ENCODE measurements at regions not wholly inside any gene's neighbourhood (a gene's known extent, or its start where the extent isn't known, plus 50 kb on each side); places are given as distances from the start of the nearest gene placed in this dataset.

DNA sequence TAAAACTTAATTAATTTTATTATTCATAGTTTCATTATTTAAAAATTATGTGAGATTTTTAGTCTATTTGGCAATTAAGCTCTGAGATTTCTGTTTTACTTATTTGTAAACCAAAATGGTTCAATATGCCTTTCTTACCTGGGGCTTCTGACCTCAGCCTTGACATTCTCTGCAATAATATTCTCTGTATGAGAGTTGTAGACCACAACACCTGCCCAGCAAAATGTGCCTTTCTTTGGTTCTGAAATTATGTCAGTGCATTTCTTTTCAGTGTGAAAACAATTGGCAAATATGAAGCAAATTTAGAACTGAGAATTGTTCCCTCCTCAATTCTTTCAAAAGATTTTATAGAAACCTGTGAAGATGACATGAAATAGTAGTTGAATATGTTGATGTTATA lies 426.4 kb upstream of the FZD8 start:
- H3K4me3 Mint-ChIP-seq: no peak overlapping the region
- Histone ChIP-seq H3K9me3 (no peaks in the 10 kb centered on the region), H3K36me3 (ENCODE audit: control insufficient read depth in 2 of 2, extremely low read depth in 1 of 2, insufficient read depth in 1 of 2, low read length in 1 of 2) (no peaks in the 10 kb centered on the region), H3K27me3 (replicated peaks in 1 of 2; ENCODE audit: control insufficient read depth in 2 of 2, extremely low read depth in 1 of 2, insufficient read depth in 2 of 2, low read length in 1 of 2) (no peaks in the 10 kb centered on the region), H3K27ac (ENCODE audit: low read length) (no peak overlapping the region), H3K4me3 (ENCODE audit: control insufficient read depth in 1 of 2, extremely low read depth in 1 of 2, low read length in 1 of 2) (no peak overlapping the region), H3K4me1 (ENCODE audit: control insufficient read depth in 1 of 2, extremely low read depth in 1 of 2, insufficient read depth in 2 of 2, low read length in 2 of 2) (no peaks in the 10 kb centered on the region)
- H3K27ac Mint-ChIP-seq: no peak overlapping the region
- no peaks in the 10 kb centered on the region for H3K36me3 Mint-ChIP-seq
- peaks cover 0 to 2% of the 10 kb centered on the region in 2 donors for H3K27me3 Mint-ChIP-seq
- no peak for DNase-seq
- H3K4me1 Mint-ChIP-seq: no peaks in the 10 kb centered on the region
- H3K9me3 Mint-ChIP-seq: peaks cover 0 to 3% (median 2%) of the 10 kb centered on the region in 3 donors
- CTCF ChIA-PET: no interaction called here
- ATAC-seq (replicated peaks in 1 of 4): no peak
- POLR2A ChIA-PET: no interaction called here

DNA sequence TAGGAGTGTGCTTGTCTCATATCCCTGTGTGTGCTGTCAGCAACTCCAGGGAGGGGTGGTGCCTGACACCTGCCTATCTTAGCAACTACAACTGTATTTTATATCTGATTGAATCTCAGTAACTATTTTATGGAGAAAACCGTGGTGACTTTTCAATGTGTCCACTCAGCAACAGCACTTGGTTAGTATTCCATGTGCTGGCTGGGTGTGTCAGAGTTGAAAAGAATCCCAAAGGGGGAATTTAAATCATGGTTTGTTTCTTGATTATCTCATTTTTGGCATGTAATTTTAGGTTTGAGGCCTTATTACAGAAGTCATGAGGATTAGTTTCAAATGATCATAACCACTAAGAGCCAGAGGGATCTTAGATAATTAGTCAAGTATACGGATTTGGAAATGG lies 425.7 kb upstream of the FZD8 start:
- Mint-ChIP-seq H3K4me1 (no peaks in the 10 kb centered on the region), H3K27me3 (peaks cover 0 to 2% of the 10 kb centered on the region in 2 donors), H3K27ac (no peak overlapping the region), H3K36me3 (no peaks in the 10 kb centered on the region), H3K9me3 (peaks cover 2 to 8% (median 3%) of the 10 kb centered on the region in 3 donors), H3K4me3 (no peak overlapping the region)
- Histone ChIP-seq H3K9me3 (no peaks in the 10 kb centered on the region), H3K4me3 (ENCODE audit: control insufficient read depth in 1 of 2, extremely low read depth in 1 of 2, low read length in 1 of 2) (no peak overlapping the region), H3K27ac (ENCODE audit: low read length) (no peak overlapping the region), H3K36me3 (ENCODE audit: control insufficient read depth in 2 of 2, extremely low read depth in 1 of 2, insufficient read depth in 1 of 2, low read length in 1 of 2) (no peaks in the 10 kb centered on the region), H3K27me3 (replicated peaks in 1 of 2; ENCODE audit: control insufficient read depth in 2 of 2, extremely low read depth in 1 of 2, insufficient read depth in 2 of 2, low read length in 1 of 2) (no peaks in the 10 kb centered on the region), H3K4me1 (ENCODE audit: control insufficient read depth in 1 of 2, extremely low read depth in 1 of 2, insufficient read depth in 2 of 2, low read length in 2 of 2) (no peaks in the 10 kb centered on the region)
- POLR2A ChIA-PET: no interaction called here
- DNase-seq (no peak), ATAC-seq (replicated peaks in 1 of 4) (no peak)
- WGBS (ENCODE audit: insufficient coverage): 63% methylated on average over 1 of the region's 2 CpGs
- CTCF ChIA-PET: no interaction called here

DNA sequence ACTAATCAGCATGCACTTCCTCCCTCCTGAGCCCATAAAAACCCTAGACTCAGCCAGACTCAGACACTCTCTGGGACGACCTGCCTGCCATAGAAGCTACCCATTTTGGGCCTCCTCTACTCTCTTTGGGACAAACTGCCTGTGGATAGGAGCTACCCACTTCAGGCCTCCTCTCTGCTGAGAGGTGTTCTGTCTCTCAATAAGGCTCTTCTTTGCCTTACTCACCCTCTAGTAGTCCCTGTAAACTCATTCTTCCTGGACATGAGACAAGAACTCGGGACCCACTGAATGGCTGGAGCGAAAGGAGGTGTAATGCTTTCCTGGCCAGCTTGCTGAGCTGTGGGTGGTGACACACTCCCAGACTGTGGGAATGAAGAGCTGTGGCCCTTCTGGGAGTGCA lies 424.8 kb upstream of the FZD8 start:
- H3K4me3 ChIP-seq (ENCODE audit: control insufficient read depth in 1 of 2, extremely low read depth in 1 of 2, low read length in 1 of 2): no peak overlapping the region
- CTCF ChIA-PET: no interaction called here
- H3K36me3 Mint-ChIP-seq: no peaks in the 10 kb centered on the region
- H3K27ac ChIP-seq (ENCODE audit: low read length): no peak overlapping the region
- H3K27ac Mint-ChIP-seq: no peak overlapping the region
- no peak overlapping the region for H3K4me3 Mint-ChIP-seq
- DNase-seq: no peak
- H3K27me3 Mint-ChIP-seq: peaks cover 0 to 2% of the 10 kb centered on the region in 2 donors
- H3K4me1 ChIP-seq (ENCODE audit: control insufficient read depth in 1 of 2, extremely low read depth in 1 of 2, insufficient read depth in 2 of 2, low read length in 2 of 2): no peaks in the 10 kb centered on the region
- WGBS (ENCODE audit: insufficient coverage): 95% methylated on average over 2 of the region's 3 CpGs
- no peaks in the 10 kb centered on the region for H3K36me3 ChIP-seq (ENCODE audit: control insufficient read depth in 2 of 2, extremely low read depth in 1 of 2, insufficient read depth in 1 of 2, low read length in 1 of 2)
- H3K4me1 Mint-ChIP-seq: no peaks in the 10 kb centered on the region
- POLR2A ChIA-PET: no interaction called here
- no peaks in the 10 kb centered on the region for H3K27me3 ChIP-seq (replicated peaks in 1 of 2; ENCODE audit: control insufficient read depth in 2 of 2, extremely low read depth in 1 of 2, insufficient read depth in 2 of 2, low read length in 1 of 2)
- peaks cover 2 to 9% (median 3%) of the 10 kb centered on the region in 3 donors for H3K9me3 Mint-ChIP-seq
- no peaks in the 10 kb centered on the region for H3K9me3 ChIP-seq
- no peak for ATAC-seq (replicated peaks in 1 of 4)

DNA sequence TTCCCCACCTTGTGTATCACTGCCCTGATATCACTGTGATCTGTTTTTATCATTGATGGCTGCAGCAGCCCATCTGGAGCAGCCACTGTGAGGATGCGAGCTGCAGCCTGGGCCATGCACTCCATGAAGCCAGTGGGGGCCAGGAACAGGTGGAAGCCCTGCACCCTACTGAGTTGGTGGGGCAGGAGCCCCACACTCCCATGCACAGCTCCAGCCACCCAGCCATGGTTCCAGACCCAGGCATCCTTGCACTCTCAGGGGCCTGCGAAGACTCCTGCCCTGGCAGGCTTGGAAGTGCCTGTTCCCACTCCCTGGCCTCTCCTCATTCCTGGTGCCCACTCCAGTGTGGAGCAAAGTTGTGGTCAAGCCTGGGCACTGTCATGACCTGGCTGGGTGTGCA lies 424.0 kb upstream of the FZD8 start:
- H3K27me3 Mint-ChIP-seq: peaks cover 0 to 2% of the 10 kb centered on the region in 2 donors
- no peak overlapping the region for H3K27ac Mint-ChIP-seq
- ChIA-PET POLR2A (no interaction called here), CTCF (no interaction called here)
- DNase-seq: no peak
- 83% methylated on average over 2 of the region's 2 CpGs for WGBS (ENCODE audit: insufficient coverage)
- H3K36me3 ChIP-seq (ENCODE audit: control insufficient read depth in 2 of 2, extremely low read depth in 1 of 2, insufficient read depth in 1 of 2, low read length in 1 of 2): no peaks in the 10 kb centered on the region
- H3K27me3 ChIP-seq (replicated peaks in 1 of 2; ENCODE audit: control insufficient read depth in 2 of 2, extremely low read depth in 1 of 2, insufficient read depth in 2 of 2, low read length in 1 of 2): no peaks in the 10 kb centered on the region
- no peaks in the 10 kb centered on the region for H3K4me1 Mint-ChIP-seq
- H3K4me3 ChIP-seq (ENCODE audit: control insufficient read depth in 1 of 2, extremely low read depth in 1 of 2, low read length in 1 of 2): no peak overlapping the region
- H3K36me3 Mint-ChIP-seq: no peaks in the 10 kb centered on the region
- no peak overlapping the region for H3K4me3 Mint-ChIP-seq
- H3K9me3 ChIP-seq: no peaks in the 10 kb centered on the region
- no peaks in the 10 kb centered on the region for H3K4me1 ChIP-seq (ENCODE audit: control insufficient read depth in 1 of 2, extremely low read depth in 1 of 2, insufficient read depth in 2 of 2, low read length in 2 of 2)
- peaks cover 2 to 9% (median 3%) of the 10 kb centered on the region in 3 donors for H3K9me3 Mint-ChIP-seq
- no peak overlapping the region for H3K27ac ChIP-seq (ENCODE audit: low read length)
- ATAC-seq (replicated peaks in 1 of 4): no peak

DNA sequence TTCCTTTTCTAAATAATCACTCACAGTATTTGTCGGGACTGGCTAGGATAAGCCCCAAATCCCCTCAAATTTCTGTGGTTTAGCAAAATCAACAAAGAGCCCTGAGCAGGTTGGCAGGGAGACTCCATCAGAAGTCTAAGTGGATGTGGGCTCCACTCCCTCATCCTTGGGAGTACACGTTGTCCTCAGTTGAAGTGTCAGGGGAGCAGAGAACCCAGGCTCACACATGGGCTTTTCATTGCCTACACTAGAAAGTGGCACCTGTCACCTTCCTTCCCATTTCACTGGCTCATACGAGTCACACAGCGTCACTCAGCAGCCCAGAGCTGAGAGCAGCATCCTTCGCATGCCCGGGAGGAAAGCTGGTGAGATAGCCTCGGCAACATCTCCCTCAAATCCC lies 421.3 kb upstream of the FZD8 start:
- Histone ChIP-seq H3K27ac (ENCODE audit: low read length) (no peak overlapping the region), H3K9me3 (no peaks in the 10 kb centered on the region), H3K27me3 (replicated peaks in 1 of 2; ENCODE audit: control insufficient read depth in 2 of 2, extremely low read depth in 1 of 2, insufficient read depth in 2 of 2, low read length in 1 of 2) (no peaks in the 10 kb centered on the region), H3K4me1 (ENCODE audit: control insufficient read depth in 1 of 2, extremely low read depth in 1 of 2, insufficient read depth in 2 of 2, low read length in 2 of 2) (no peaks in the 10 kb centered on the region), H3K4me3 (ENCODE audit: control insufficient read depth in 1 of 2, extremely low read depth in 1 of 2, low read length in 1 of 2) (no peak overlapping the region), H3K36me3 (ENCODE audit: control insufficient read depth in 2 of 2, extremely low read depth in 1 of 2, insufficient read depth in 1 of 2, low read length in 1 of 2) (no peaks in the 10 kb centered on the region)
- WGBS (ENCODE audit: insufficient coverage): 86% methylated on average over 1 of the region's 7 CpGs
- ChIA-PET CTCF (no interaction called here), POLR2A (no interaction called here)
- H3K27ac Mint-ChIP-seq: no peak overlapping the region
- H3K9me3 Mint-ChIP-seq: peaks cover 3 to 11% (median 7%) of the 10 kb centered on the region in 3 donors
- H3K4me3 Mint-ChIP-seq: no peak overlapping the region
- H3K4me1 Mint-ChIP-seq: no peaks in the 10 kb centered on the region
- peaks cover 0 to 2% of the 10 kb centered on the region in 2 donors for H3K27me3 Mint-ChIP-seq
- DNase-seq (no peak), ATAC-seq (replicated peaks in 1 of 4) (no peak)
- no peaks in the 10 kb centered on the region for H3K36me3 Mint-ChIP-seq

DNA sequence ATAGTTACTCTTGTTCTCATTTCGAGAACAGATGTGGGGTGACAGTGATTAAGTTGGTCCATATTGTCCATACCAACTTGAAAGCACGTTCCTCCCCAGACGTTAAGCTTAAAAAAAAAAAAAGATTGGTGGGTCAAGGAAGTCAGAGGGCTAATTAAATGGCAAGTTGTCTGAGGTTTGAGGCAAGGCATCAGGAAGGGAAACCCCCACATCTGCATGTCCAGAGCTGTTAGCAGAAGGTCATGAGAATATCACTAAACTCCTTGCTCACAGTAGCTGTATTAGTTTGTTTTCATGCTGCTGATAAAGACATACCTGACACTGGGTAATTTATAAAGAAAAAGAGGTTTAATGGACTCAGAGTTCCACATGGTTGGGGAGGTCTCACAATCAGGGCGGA lies 415.6 kb upstream of the FZD8 start:
- no peak overlapping the region for H3K4me3 Mint-ChIP-seq
- no peaks in the 10 kb centered on the region for H3K36me3 ChIP-seq (ENCODE audit: control insufficient read depth in 2 of 2, extremely low read depth in 1 of 2, insufficient read depth in 1 of 2, low read length in 1 of 2)
- H3K4me3 ChIP-seq (ENCODE audit: control insufficient read depth in 1 of 2, extremely low read depth in 1 of 2, low read length in 1 of 2): no peak overlapping the region
- no peaks in the 10 kb centered on the region for H3K36me3 Mint-ChIP-seq
- no peak overlapping the region for H3K27ac Mint-ChIP-seq
- ChIA-PET CTCF (no interaction called here), POLR2A (no interaction called here)
- WGBS (ENCODE audit: insufficient coverage): no CpG with 5 or more reads among the region's 4 CpGs
- H3K4me1 ChIP-seq (ENCODE audit: control insufficient read depth in 1 of 2, extremely low read depth in 1 of 2, insufficient read depth in 2 of 2, low read length in 2 of 2): no peaks in the 10 kb centered on the region
- peaks cover 15 to 21% (median 16%) of the 10 kb centered on the region in 3 donors for H3K9me3 Mint-ChIP-seq
- no peak overlapping the region for H3K27ac ChIP-seq (ENCODE audit: low read length)
- no peaks in the 10 kb centered on the region for H3K27me3 ChIP-seq (replicated peaks in 1 of 2; ENCODE audit: control insufficient read depth in 2 of 2, extremely low read depth in 1 of 2, insufficient read depth in 2 of 2, low read length in 1 of 2)
- ATAC-seq (replicated peaks in 1 of 4) (no peak), DNase-seq (no peak)
- no peaks in the 10 kb centered on the region for H3K27me3 Mint-ChIP-seq
- no peaks in the 10 kb centered on the region for H3K9me3 ChIP-seq
- H3K4me1 Mint-ChIP-seq: no peaks in the 10 kb centered on the region

DNA sequence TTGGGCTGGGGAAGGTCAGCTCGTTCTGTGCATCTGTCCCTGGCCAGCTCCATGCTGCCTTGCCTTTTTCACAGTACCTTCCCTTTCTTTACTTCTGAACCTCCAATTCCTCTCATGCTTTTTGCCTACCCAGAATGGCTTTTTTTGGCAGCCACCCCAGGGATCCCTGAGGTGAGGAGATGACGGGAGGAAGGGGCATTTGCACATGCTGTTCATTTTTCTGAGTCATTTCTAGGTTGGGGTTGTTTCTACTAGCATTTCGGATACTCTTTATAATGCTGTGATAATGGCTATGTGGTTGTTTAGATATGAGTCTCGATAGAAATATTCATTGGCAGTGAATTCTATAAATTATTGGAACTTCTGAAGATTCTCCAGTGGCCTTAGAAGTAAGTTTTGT lies 415.1 kb upstream of the FZD8 start:
- no peak overlapping the region for H3K4me3 ChIP-seq (ENCODE audit: control insufficient read depth in 1 of 2, extremely low read depth in 1 of 2, low read length in 1 of 2)
- no peaks in the 10 kb centered on the region for H3K4me1 ChIP-seq (ENCODE audit: control insufficient read depth in 1 of 2, extremely low read depth in 1 of 2, insufficient read depth in 2 of 2, low read length in 2 of 2)
- Mint-ChIP-seq H3K27me3 (no peaks in the 10 kb centered on the region), H3K4me3 (no peak overlapping the region), H3K27ac (no peak overlapping the region), H3K9me3 (peaks cover 15 to 22% (median 15%) of the 10 kb centered on the region in 3 donors), H3K36me3 (no peaks in the 10 kb centered on the region), H3K4me1 (no peaks in the 10 kb centered on the region)
- WGBS (ENCODE audit: insufficient coverage): 80% methylated on average over 1 of the region's 4 CpGs
- DNase-seq (no peak), ATAC-seq (replicated peaks in 1 of 4) (no peak)
- ChIA-PET POLR2A (no interaction called here), CTCF (no interaction called here)
- no peak overlapping the region for H3K27ac ChIP-seq (ENCODE audit: low read length)
- H3K36me3 ChIP-seq (ENCODE audit: control insufficient read depth in 2 of 2, extremely low read depth in 1 of 2, insufficient read depth in 1 of 2, low read length in 1 of 2): no peaks in the 10 kb centered on the region
- no peaks in the 10 kb centered on the region for H3K27me3 ChIP-seq (replicated peaks in 1 of 2; ENCODE audit: control insufficient read depth in 2 of 2, extremely low read depth in 1 of 2, insufficient read depth in 2 of 2, low read length in 1 of 2)
- no peaks in the 10 kb centered on the region for H3K9me3 ChIP-seq
